ENCODE measurements at regions not wholly inside any gene's neighbourhood (a gene's known extent, or its start where the extent isn't known, plus 50 kb on each side); places are given as distances from the start of the nearest gene placed in this dataset.

DNA sequence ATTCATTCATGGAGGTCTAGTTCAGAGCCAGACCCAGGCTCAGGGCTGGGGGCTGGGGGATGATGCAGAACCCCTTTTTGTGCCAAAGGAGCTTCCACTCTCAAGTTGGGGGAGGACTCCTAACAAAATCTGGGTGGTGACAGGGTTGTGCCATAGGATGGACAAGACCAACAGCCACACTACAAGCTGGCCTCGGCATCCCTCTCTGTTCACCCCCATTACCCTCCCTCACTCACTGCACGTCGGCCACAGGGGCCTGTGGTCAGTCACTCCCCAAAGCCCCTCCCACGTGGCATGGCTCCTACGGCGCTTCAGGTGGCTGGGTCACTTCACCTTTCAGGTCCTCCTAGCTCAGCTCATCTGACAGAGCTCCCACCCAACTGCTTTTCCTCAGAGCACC is 348.7 kb upstream of the ZMIZ1 start:
- Histone ChIP-seq H3K9me3 (ENCODE audit: control insufficient read depth, insufficient read depth, low read length) (peaks cover 3% of the 10 kb centered on the region; the same call in 1 of the 2 replicates), H3K27ac (ENCODE audit: low read depth, low read length) (no peak overlapping the region), H3K4me3 (ENCODE audit: low read depth, low read length) (no peak overlapping the region), H3K27me3 (ENCODE audit: control insufficient read depth, insufficient read depth, low read length) (peaks cover 16% of the 10 kb centered on the region)
- POLR2A ChIA-PET = no interaction called here
- TF ChIP-seq, protein P1, sequence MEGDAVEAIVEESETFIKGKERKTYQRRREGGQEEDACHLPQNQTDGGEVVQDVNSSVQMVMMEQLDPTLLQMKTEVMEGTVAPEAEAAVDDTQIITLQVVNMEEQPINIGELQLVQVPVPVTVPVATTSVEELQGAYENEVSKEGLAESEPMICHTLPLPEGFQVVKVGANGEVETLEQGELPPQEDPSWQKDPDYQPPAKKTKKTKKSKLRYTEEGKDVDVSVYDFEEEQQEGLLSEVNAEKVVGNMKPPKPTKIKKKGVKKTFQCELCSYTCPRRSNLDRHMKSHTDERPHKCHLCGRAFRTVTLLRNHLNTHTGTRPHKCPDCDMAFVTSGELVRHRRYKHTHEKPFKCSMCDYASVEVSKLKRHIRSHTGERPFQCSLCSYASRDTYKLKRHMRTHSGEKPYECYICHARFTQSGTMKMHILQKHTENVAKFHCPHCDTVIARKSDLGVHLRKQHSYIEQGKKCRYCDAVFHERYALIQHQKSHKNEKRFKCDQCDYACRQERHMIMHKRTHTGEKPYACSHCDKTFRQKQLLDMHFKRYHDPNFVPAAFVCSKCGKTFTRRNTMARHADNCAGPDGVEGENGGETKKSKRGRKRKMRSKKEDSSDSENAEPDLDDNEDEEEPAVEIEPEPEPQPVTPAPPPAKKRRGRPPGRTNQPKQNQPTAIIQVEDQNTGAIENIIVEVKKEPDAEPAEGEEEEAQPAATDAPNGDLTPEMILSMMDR (IDR thresholded peaks at IDR 0.05; ENCODE audit: low read depth, low read length) = no peak
- DNase-seq (ENCODE audit: low read depth, low spot score) = no peak
- CTCF ChIA-PET = interaction anchor here (1.3 kb wide), 1 partner anchor 475 kb away, joined by 3 read pairs; no protein-coding TSS in a partner anchor

DNA sequence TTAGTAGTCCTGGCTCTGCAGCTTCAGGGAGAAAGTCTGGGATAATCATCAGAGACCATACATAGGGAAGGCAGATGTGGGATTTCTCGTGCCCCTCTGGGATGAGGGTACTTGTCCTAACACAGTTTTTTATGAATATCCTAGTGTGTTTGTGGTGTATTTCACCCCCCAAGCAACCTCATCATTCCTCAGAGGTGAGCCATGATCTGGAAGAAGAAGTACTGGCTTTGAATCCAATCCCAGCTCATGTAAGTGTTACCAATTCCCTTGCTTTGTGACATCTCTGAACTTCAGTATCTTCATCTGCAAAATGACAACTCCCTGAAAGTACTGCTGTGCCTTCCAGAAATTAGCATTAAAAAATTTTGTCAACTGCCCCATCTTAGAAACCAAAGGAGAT is 347.5 kb upstream of the ZMIZ1 start:
- H3K27ac ChIP-seq (ENCODE audit: low read depth, low read length) = no peak overlapping the region
- no peak overlapping the region for H3K4me3 ChIP-seq (ENCODE audit: low read depth, low read length)
- TF ChIP-seq, protein P1 (IDR thresholded peaks at IDR 0.05; ENCODE audit: low read depth, low read length) = no peak
- no peak for DNase-seq (ENCODE audit: low read depth, low spot score)
- H3K9me3 ChIP-seq (ENCODE audit: control insufficient read depth, insufficient read depth, low read length) = peaks cover 3% of the 10 kb centered on the region; the same call in 1 of the 2 replicates
- H3K27me3 ChIP-seq (ENCODE audit: control insufficient read depth, insufficient read depth, low read length) = peaks cover 22% of the 10 kb centered on the region
- ChIA-PET POLR2A (no interaction called here), CTCF (no interaction called here)

DNA sequence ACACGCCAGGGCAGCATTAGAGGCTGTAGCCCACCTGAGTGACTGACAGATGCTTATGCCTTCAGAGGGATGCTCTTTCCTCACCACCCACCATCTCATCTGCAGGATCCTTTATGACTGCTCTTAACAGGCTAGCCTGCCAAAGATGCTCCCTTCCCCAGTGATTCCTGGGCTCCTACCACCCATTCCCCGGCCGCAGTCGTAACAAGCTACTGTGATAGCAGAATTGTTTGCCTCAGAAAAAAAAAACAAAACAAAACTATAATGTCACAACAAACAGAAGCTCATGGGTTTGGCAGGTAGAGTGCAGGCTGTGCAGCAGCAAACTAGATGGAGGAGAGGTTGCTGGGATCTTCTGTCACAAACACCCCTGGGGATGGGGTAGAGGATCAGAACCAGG is 343.9 kb upstream of the ZMIZ1 start:
- no peak for DNase-seq (ENCODE audit: low read depth, low spot score)
- TF ChIP-seq, protein P1 (IDR thresholded peaks at IDR 0.05; ENCODE audit: low read depth, low read length) = no peak
- peaks cover 51% of the 10 kb centered on the region for H3K27me3 ChIP-seq (ENCODE audit: control insufficient read depth, insufficient read depth, low read length)
- H3K4me3 ChIP-seq (ENCODE audit: low read depth, low read length) = no peak overlapping the region
- H3K27ac ChIP-seq (ENCODE audit: low read depth, low read length) = no peak overlapping the region
- POLR2A ChIA-PET = no interaction called here
- H3K9me3 ChIP-seq (ENCODE audit: control insufficient read depth, insufficient read depth, low read length) = peaks cover 3% of the 10 kb centered on the region; the same call in 1 of the 2 replicates
- CTCF ChIA-PET = no interaction called here

DNA sequence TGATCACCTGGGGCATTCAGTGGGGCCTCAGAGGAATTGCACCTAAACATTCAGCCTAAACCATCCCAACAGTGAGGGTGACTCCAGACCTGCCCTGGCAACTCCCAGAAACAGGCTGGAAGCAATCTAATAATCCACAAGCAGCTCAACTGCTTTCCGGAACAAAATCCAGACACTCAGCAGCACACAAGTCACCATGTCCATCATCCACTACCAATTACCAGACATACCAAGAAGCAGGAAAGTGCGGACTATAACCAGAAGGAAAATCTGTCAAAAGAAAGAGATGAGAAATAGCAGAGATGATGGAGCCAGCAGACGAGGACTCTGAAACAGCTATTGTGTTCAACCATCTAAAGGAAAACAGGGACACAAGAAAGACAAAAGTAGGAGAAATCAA is 342.6 kb upstream of the ZMIZ1 start:
- H3K4me3 ChIP-seq (ENCODE audit: low read depth, low read length) = no peak overlapping the region
- no peak overlapping the region for H3K27ac ChIP-seq (ENCODE audit: low read depth, low read length)
- CTCF ChIA-PET = interaction anchor here (0.9 kb wide), 1 partner anchor 207 kb away, joined by 3 read pairs; no protein-coding TSS in a partner anchor
- POLR2A ChIA-PET = no interaction called here
- no peak for DNase-seq (ENCODE audit: low read depth, low spot score)
- no peaks in the 10 kb centered on the region for H3K9me3 ChIP-seq (ENCODE audit: control insufficient read depth, insufficient read depth, low read length)
- H3K27me3 ChIP-seq (ENCODE audit: control insufficient read depth, insufficient read depth, low read length) = peaks cover 52% of the 10 kb centered on the region
- TF ChIP-seq, protein P1 (IDR thresholded peaks at IDR 0.05; ENCODE audit: low read depth, low read length) = no peak

DNA sequence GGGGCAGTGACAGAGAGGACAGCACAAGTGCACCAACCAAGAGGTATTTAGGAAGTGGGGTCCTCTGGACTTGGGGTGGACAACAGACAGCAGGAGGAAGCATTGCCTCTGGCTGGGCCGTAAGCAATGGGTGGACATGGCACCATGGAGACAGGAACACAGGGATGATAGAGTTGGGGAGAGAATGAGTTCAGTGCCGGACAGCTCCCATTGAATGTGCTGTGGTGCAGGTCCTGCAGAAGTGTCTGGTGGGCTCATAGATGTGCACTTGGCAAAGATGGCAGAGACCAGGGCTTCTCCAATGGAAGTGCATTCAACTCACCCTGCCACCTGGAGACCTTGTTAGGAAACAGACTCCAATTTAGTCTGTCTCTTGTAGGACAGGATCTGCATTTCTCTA is 341.5 kb upstream of the ZMIZ1 start:
- TF ChIP-seq, protein P1 (IDR thresholded peaks at IDR 0.05; ENCODE audit: low read depth, low read length) = no peak
- H3K4me3 ChIP-seq (ENCODE audit: low read depth, low read length) = no peak overlapping the region
- ChIA-PET CTCF (no interaction called here), POLR2A (no interaction called here)
- no peak for DNase-seq (ENCODE audit: low read depth, low spot score)
- H3K9me3 ChIP-seq (ENCODE audit: control insufficient read depth, insufficient read depth, low read length) = no peaks in the 10 kb centered on the region
- no peak overlapping the region for H3K27ac ChIP-seq (ENCODE audit: low read depth, low read length)
- H3K27me3 ChIP-seq (ENCODE audit: control insufficient read depth, insufficient read depth, low read length) = peaks cover 58% of the 10 kb centered on the region
